Trophoblast cell (in vitro differentiated cells and primary cell): ENCODE measurements at regions not wholly inside any gene's neighbourhood (a gene's known extent, or its start where the extent isn't known, plus 50 kb on each side); places are given as distances from the start of the nearest gene placed in this dataset.

ENCODE experiments used
- DNase-seq, 2 donors: peaks; one replicate each; pipeline ENCODE4 v3.0.0-alpha.2; 2016
- H2AFZ ChIP-seq: 2 replicates; pipeline ENCODE4 v1.6.1; 2013; ENCODE audit warnings: low read length, moderate library complexity, mild to moderate bottlenecking; ENCODE audit not compliant: insufficient read depth, poor library complexity
- H2AK5ac ChIP-seq: 2 replicates; pipeline ENCODE4 v1.6.1; 2013; ENCODE audit warnings: mild to moderate bottlenecking, low read length
- H2BK120ac ChIP-seq: 2 replicates; pipeline ENCODE4 v1.6.1; 2013; ENCODE audit warnings: low read length, mild to moderate bottlenecking, moderate library complexity; ENCODE audit not compliant: insufficient read depth, poor library complexity
- H2BK12ac ChIP-seq: 2 replicates; pipeline ENCODE4 v1.6.1; 2013; ENCODE audit warnings: mild to moderate bottlenecking, low read length, moderate library complexity
- H2BK5ac ChIP-seq: 2 replicates; pipeline ENCODE4 v1.6.1; 2013; ENCODE audit warnings: low read length, low read depth, moderate library complexity, mild to moderate bottlenecking; ENCODE audit not compliant: poor library complexity
- H3K14ac ChIP-seq: 2 replicates; pipeline ENCODE4 v1.6.1; 2013; ENCODE audit warnings: mild to moderate bottlenecking, low read length
- H3K18ac ChIP-seq: 2 replicates; pipeline ENCODE4 v1.6.1; 2013; ENCODE audit warnings: mild to moderate bottlenecking, low read length
- H3K23ac ChIP-seq: 2 replicates; pipeline ENCODE4 v1.6.1; 2013; ENCODE audit warnings: low read length
- H3K27ac ChIP-seq: 2 replicates; pipeline ENCODE4 v1.5.1; 2013; ENCODE audit warnings: low read depth, mild to moderate bottlenecking, inconsistent platforms, low read length, moderate library complexity
- H3K27me3 ChIP-seq: 2 replicates; pipeline ENCODE4 v1.6.1; 2013; ENCODE audit warnings: inconsistent platforms, mild to moderate bottlenecking, low read length, moderate library complexity; ENCODE audit not compliant: insufficient read depth
- H3K36me3 ChIP-seq, 2 experiments: 1 replicate in 1 of 2; 2 replicates in 1 of 2; pipeline ENCODE4 v1.6.1; 2013; ENCODE audit warnings: low read length in 2 of 2, mild to moderate bottlenecking in 2 of 2, moderate library complexity in 1 of 2; ENCODE audit not compliant: insufficient read depth in 2 of 2, control insufficient read depth in 1 of 2
- H3K4ac ChIP-seq: 2 replicates; pipeline ENCODE4 v1.6.1; 2013; ENCODE audit warnings: low read depth, mild to moderate bottlenecking, low read length, moderate library complexity
- H3K4me1 ChIP-seq, 2 experiments: 1 replicate in 1 of 2; 2 replicates in 1 of 2; pipeline ENCODE4 v1.6.1; 2013; ENCODE audit warnings: low read length in 2 of 2, mild to moderate bottlenecking in 2 of 2, moderate library complexity in 1 of 2; ENCODE audit not compliant: insufficient read depth in 2 of 2, control insufficient read depth in 1 of 2
- H3K4me2 ChIP-seq: 2 replicates; pipeline ENCODE4 v1.6.1; 2013; ENCODE audit warnings: inconsistent platforms, mild to moderate bottlenecking, low read length, moderate library complexity
- H3K4me3 ChIP-seq: 2 replicates; pipeline ENCODE4 v1.5.1; 2013; ENCODE audit warnings: mild to moderate bottlenecking, low read depth, low read length, inconsistent platforms
- H3K79me1 ChIP-seq: one replicate; pipeline ENCODE4 v1.6.1; 2013; ENCODE audit warnings: low read length
- H3K79me2 ChIP-seq: 2 replicates; pipeline ENCODE4 v1.6.1; 2013; ENCODE audit warnings: low read length, mild to moderate bottlenecking; ENCODE audit not compliant: control insufficient read depth, insufficient read depth, poor library complexity
- H3K9ac ChIP-seq: 2 replicates; pipeline ENCODE4 v1.6.1; 2013; ENCODE audit warnings: mild to moderate bottlenecking, low read length
- H3K9me3 ChIP-seq: 2 replicates; pipeline ENCODE4 v1.6.1; 2013; ENCODE audit warnings: low read depth, mild to moderate bottlenecking, control low read depth, inconsistent platforms, low read length; ENCODE audit not compliant: insufficient read depth
- H4K12ac ChIP-seq: 2 replicates; pipeline ENCODE4 v1.6.1; 2013; ENCODE audit warnings: low read depth, mild to moderate bottlenecking, low read length, moderate library complexity
- H4K8ac ChIP-seq: 2 replicates; pipeline ENCODE4 v1.6.1; 2013; ENCODE audit warnings: low read depth, mild to moderate bottlenecking, low read length, moderate library complexity
- H4K91ac ChIP-seq: one replicate; pipeline ENCODE4 v1.6.1; 2013; ENCODE audit warnings: low read depth, mild to moderate bottlenecking, low read length, moderate library complexity
- WGBS: extraction: QIAGEN DNeasy Blood & Tissue Kit; methylation state at CpG from one replicate; pipeline ENCODE4 v1.1.7; 2013; ENCODE audit warnings: missing lambda C conversion rate; ENCODE audit not compliant: insufficient read length, insufficient coverage; ENCODE audit errors: extremely low coverage; 5-methylcytosine and 5-hydroxymethylcytosine counted together

DNA sequence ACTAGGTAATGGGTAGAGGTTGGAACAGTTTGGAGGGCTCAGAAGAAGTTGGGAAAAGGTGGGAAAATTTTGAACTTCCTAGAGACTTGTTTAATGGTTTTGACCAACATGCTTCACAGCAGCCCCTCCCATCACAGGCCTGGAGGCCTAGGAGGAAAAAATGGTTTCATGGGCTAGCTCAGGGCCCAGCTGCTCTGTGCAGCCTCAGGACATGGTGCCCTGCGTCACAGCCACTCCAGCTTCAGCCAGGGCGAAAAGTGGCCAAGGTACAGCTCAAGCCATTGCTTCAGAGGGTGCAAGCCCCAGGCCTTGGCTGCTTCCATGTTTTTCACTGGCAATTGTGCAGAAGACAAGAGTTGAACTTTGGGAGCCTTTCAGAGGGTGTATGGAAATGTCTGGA is 453.7 kb downstream of the LRRC70 start:
- Histone ChIP-seq H2AFZ (no peak overlapping the region), H3K9ac (no peak overlapping the region), H2BK120ac (no peak overlapping the region), H4K8ac (no peak overlapping the region), H4K91ac (no peak overlapping the region), H3K4me3 (no peak overlapping the region), H2AK5ac (no peak overlapping the region), H3K9me3 (peaks cover 7% of the 10 kb centered on the region), H3K27ac (no peak overlapping the region), H3K36me3 (no peaks in the 10 kb centered on the region), H2BK5ac (no peak overlapping the region), H3K18ac (no peak overlapping the region), H3K79me2 (no peaks in the 10 kb centered on the region), H3K4me1 (no peaks in the 10 kb centered on the region), H4K12ac (no peak overlapping the region), H3K4me2 (no peak overlapping the region), H3K23ac (no peak overlapping the region), H3K79me1 (no peaks in the 10 kb centered on the region), H3K14ac (no peak overlapping the region), H3K27me3 (no peaks in the 10 kb centered on the region), H2BK12ac (no peak overlapping the region), H3K4ac (no peak overlapping the region)
- DNase-seq, result no peak
- no CpG with 5 or more reads among the region's 2 CpGs for WGBS

DNA sequence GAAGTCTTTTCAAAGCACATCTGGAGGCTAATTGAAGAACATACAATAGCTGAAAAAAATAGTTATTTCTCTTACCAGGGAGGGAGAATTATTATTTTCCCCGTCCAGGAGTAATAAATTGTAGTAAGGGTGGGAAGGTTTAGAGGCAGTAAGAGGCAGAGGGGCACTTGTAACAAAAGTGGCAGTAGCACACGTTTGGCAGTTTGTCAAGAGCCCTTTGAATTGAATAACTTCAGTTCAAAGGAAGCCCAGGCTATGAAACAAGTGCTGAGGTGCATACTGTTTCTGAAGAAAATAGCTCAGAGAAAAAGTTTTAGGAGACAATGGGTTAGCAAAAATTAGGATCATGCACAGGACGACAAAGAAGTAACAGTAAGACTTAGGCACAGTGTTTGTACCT is 451.3 kb downstream of the LRRC70 start:
- WGBS, result no CpG with 5 or more reads among the region's 3 CpGs
- Histone ChIP-seq H3K27me3 (no peaks in the 10 kb centered on the region), H3K4ac (no peak overlapping the region)

GRCh38 chr5:63025679-63026078 is 447.1 kb downstream of the LRRC70 start:
- Histone ChIP-seq H2AK5ac (no peak overlapping the region), H3K79me2 (no peaks in the 10 kb centered on the region), H3K9me3 (no peaks in the 10 kb centered on the region), H2BK120ac (no peak overlapping the region), H4K8ac (no peak overlapping the region), H3K4me2 (no peak overlapping the region), H3K4me3 (no peak overlapping the region), H3K27ac (no peak overlapping the region), H3K18ac (no peak overlapping the region), H3K27me3 (no peaks in the 10 kb centered on the region), H4K91ac (no peak overlapping the region), H3K9ac (no peak overlapping the region), H3K4ac (no peak overlapping the region), H2BK5ac (no peak overlapping the region), H2AFZ (no peak overlapping the region), H3K79me1 (no peaks in the 10 kb centered on the region), H3K23ac (no peak overlapping the region), H3K14ac (no peak overlapping the region), H2BK12ac (no peak overlapping the region), H3K36me3 (no peaks in the 10 kb centered on the region), H4K12ac (no peak overlapping the region), H3K4me1 (no peaks in the 10 kb centered on the region)
- DNase-seq, result no peak
- 100% methylated on average over 1 of the region's 3 CpGs for WGBS

More for the DNA sequence above, 451.3 kb downstream of the LRRC70 start:
- no peak for DNase-seq
- Histone ChIP-seq H2AFZ (no peak overlapping the region), H3K79me2 (no peaks in the 10 kb centered on the region), H4K91ac (no peak overlapping the region), H3K4me1 (no peaks in the 10 kb centered on the region), H3K4me3 (no peak overlapping the region), H3K9me3 (peaks cover 7% of the 10 kb centered on the region), H2BK5ac (no peak overlapping the region), H3K23ac (no peak overlapping the region), H2AK5ac (no peak overlapping the region), H3K9ac (no peak overlapping the region), H3K14ac (no peak overlapping the region), H3K4me2 (no peak overlapping the region), H2BK120ac (no peak overlapping the region), H4K12ac (no peak overlapping the region), H3K36me3 (no peaks in the 10 kb centered on the region), H3K27ac (no peak overlapping the region), H4K8ac (no peak overlapping the region), H3K18ac (no peak overlapping the region), H2BK12ac (no peak overlapping the region), H3K79me1 (no peaks in the 10 kb centered on the region)

- no peak overlapping the region for H3K4me3 ChIP-seq
- no peak overlapping the region for H3K14ac ChIP-seq
- no peak overlapping the region for H3K23ac ChIP-seq
- no peaks in the 10 kb centered on the region for H3K9me3 ChIP-seq
- H3K9ac ChIP-seq, result no peak overlapping the region
- no peak overlapping the region for H4K91ac ChIP-seq
- no peak overlapping the region for H2BK120ac ChIP-seq
- H3K4me2 ChIP-seq, result no peak overlapping the region
- no peak overlapping the region for H4K8ac ChIP-seq
- no peak overlapping the region for H2AK5ac ChIP-seq
- H2BK12ac ChIP-seq, result no peak overlapping the region
- no peak for DNase-seq
- no CpG with 5 or more reads among the region's 1 CpG for whole genome bisulfite sequencing
- H3K4ac ChIP-seq, result no peak overlapping the region
- no peaks in the 10 kb centered on the region for H3K36me3 ChIP-seq
- no peaks in the 10 kb centered on the region for H3K79me1 ChIP-seq
- H3K27me3 ChIP-seq, result no peaks in the 10 kb centered on the region
- H3K4me1 ChIP-seq, result no peaks in the 10 kb centered on the region
- H2BK5ac ChIP-seq, result no peak overlapping the region
- H3K79me2 ChIP-seq, result no peaks in the 10 kb centered on the region
- no peak overlapping the region for H3K18ac ChIP-seq
- H4K12ac ChIP-seq, result no peak overlapping the region
- H2AFZ ChIP-seq, result no peak overlapping the region
- H3K27ac ChIP-seq, result no peak overlapping the region
Measured at GRCh38 chr5:63022403-63022802, 443.8 kb downstream of the LRRC70 start.
